Fibroblast of skin of abdomen (primary cell): ENCODE measurements at regions not wholly inside any gene's neighbourhood (a gene's known extent, or its start where the extent isn't known, plus 50 kb on each side); places are given as distances from the start of the nearest gene placed in this dataset.

Experiments
- DNase-seq: peaks from one replicate; pipeline ENCODE4 v3.0.0-alpha.2; 2013

DNA sequence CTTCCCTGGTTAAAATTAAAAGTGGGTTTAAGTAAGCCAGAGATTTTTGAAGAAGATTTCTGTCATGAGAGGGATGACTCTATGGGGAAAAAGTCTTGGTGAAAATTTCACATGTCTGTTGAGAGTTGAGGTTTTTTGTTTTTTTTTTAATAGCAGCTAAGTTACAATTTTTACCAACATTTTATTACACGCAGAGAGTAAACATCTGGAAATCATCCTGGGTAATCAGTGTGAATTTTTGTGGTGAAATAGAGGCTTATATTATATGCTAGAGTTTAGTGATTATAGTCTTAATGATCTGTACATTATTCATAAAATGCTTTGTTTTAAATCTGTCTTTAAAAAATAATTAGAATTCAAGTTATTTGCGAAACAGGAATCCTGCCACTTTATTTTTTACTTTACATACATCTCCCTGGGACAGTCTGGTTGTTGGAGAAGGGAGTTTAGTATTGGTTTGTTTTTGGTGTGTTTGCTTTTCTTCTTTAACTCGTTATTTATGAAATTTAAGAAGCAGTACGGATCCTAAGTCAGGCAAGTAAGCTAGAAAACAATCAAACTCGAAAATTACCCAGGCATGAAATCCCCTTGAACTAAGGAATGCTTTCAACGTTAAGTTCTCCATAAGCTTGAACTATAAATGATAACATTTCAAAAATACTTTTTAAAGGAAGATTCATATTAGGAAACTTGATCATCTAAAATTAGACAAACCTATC lies 143.4 kb upstream of the TSC22D2 start:
- DNase-seq = peak; percentile 49

- DNase-seq = no peak
Observed at GRCh38 chr3:150261958-150262357, 146.1 kb upstream of the TSC22D2 start.

- DNase-seq = no peak
Observed at GRCh38 chr3:150261418-150261817, 146.7 kb upstream of the TSC22D2 start.

DNA sequence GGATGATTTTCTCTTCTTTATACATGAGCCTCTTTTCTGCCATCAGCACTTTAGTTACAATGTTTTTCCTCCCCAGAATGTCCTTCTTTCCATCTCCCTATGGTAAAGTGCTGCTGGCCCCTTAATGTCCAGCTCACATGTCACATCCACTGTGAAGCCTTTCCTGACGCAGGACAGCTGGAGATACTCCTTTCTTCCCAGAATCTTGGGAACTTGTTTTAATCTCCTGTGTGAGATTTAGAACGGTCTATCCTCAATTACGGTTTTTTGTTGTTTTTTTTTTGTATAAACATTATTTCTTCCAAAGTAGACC lies 147.7 kb upstream of the TSC22D2 start:
- DNase-seq = no peak

GRCh38 chr3:150259526-150260397 lies 148.3 kb upstream of the TSC22D2 start:
- DNase-seq = no peak

DNA sequence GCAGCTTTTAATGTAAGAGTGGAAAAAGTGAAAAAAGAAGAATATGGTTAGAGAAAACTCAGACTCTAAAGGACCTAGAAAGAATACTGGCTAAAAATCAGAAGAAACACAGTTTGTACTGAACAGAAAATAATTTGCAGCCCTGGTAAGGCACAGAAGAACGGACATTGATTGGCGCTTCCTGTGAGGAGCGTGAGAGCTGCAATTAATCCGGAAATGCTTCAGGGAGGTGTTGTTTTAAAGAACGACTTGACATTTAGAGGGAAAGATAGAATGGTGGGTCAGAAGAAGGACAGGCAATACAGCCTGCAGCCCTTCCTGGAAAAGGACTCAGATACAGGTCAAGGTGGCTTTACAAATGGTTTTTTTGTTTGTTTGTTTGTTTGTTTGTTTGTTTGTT lies 151.3 kb upstream of the TSC22D2 start:
- DNase-seq = no peak

GRCh38 chr3:150256318-150256717 lies 151.8 kb upstream of the TSC22D2 start:
- no peak for DNase-seq

DNA sequence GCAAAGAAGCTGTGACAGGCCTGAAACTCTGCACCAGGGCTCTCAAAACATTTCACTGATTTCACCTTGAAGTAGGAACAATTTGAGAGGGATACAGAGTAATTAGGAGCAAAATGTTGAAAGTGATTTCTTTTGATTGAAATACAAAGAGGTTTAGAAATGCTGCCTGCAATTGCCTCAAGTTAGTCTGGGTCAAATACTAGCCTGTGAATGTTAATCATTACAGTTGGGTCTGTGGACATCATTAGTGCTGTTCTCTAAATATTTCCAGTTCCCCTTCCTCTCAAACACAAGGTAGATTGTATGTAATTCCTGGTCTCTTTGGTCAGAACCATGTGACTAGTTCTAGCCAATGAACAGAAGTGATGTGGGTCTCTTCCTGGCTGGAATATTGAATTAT lies 152.3 kb upstream of the TSC22D2 start:
- DNase-seq = no peak

DNA sequence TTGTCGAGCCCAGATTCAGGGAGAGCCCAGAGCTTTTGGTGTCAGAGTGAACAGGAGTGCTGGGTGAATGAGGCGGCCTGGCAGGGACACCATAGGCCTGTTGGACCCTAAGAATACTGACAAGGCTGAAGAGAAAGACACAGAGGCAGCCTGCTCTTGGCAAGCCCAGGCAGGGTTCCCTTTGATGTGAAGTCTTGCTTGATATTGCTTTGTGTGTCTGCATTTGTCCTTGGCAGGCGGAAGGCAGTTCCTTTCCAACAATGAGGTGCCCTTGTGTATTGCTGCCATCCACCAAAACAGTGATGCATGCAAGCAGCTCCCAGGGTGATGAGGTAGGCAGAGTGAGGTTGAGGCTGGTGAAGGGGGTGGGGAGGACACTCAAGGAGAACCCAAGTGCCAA lies 152.7 kb upstream of the TSC22D2 start:
- DNase-seq = no peak

- no peak for DNase-seq
Observed at GRCh38 chr3:150254309-150254708, 153.8 kb upstream of the TSC22D2 start.

- DNase-seq = no peak
Observed at GRCh38 chr3:150253622-150254021, 154.5 kb upstream of the TSC22D2 start.

GRCh38 chr3:150252462-150252861 lies 155.6 kb upstream of the TSC22D2 start:
- no peak for DNase-seq

GRCh38 chr3:150251187-150252062 lies 156.7 kb upstream of the TSC22D2 start:
- peak; percentile 44 for DNase-seq

DNA sequence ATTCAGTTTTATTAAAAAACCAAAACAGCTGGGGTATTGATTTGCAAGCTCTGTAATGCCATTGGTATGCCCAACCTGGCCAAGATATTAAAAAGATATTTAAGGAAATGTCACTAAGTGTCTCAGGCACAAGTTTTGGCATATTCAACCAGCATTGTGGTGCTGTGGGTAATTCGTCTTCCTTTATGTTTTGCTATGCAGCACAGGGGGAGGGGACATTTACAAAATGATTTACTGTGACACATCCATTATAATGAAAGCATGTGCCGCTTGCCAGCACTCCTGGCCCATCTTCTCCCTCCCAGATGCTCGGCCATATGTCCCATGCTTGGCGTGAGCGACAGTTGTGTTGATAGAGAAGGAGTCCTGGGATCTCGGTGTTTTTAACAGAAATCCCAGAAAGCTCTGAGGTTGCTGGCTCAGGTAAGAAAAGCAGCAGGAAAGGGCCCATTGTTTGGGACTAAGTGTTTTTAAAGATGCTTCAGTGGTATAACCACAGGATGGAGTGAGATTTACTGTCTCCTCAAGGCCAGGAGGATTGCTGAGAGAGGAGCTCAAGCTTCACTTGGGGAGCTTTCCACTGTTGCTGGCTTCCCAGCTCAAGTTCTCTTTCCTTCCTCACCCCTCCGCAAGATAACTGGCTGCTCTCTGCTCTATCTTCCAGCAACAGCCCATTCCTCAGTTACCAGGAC lies 158.2 kb upstream of the TSC22D2 start:
- peak; percentile 73 for DNase-seq

- DNase-seq = peak; percentile 76
Observed at GRCh38 chr3:150248888-150249681, 159.0 kb upstream of the TSC22D2 start.

- DNase-seq = peak; percentile 97
Observed at GRCh38 chr3:150248116-150248887, 159.8 kb upstream of the TSC22D2 start.

DNA sequence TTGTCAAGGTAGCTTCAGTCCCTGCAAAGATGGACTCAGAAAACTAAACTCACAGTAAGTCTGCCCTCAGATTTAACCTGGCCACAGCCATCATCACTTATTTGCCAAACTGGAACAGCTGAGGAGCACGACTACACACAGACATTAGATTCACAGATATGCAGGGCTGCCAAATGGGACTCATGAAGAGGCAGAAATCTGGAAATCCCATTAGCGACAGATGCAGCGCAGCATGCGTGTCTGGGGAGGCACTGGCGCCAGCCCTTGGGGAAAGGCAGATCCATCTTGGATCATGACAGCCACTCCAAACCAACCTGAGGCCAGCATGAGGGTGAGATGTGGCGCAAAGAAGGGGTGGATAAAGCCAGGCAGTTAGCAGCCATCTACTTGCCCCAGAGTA lies 160.7 kb upstream of the TSC22D2 start:
- DNase-seq = no peak

DNA sequence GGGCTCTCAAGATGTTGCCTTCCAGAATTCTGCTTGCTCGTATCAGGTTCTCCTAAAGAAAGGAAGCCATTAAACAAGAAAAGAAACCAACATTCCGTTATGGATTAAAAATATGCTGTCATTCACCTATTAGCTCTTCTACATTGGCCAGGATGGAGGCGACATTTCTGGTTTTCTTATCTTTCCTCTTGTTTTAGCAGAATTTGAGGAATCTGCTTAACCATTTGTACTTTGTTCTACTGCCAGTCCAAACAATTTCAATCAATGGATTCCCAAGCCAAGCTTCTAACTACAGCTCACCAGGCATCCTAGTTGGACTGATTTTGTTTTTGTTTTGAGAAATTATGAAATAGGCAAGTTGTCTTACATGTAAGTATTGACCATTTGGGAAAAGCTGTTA lies 164.6 kb upstream of the TSC22D2 start:
- DNase-seq = no peak

GRCh38 chr3:150242220-150242936 lies 165.7 kb upstream of the TSC22D2 start:
- DNase-seq = peak; percentile 77

GRCh38 chr3:150240891-150241290 lies 167.2 kb upstream of the TSC22D2 start:
- no peak for DNase-seq
